Limb (tissue), 2 donors: ENCODE measurements at regions not wholly inside any gene's neighbourhood (a gene's known extent, or its start where the extent isn't known, plus 50 kb on each side); places are given as distances from the start of the nearest gene placed in this dataset.
A peak's percentile ranks its signal among the peaks of the same experiment; 100 is the strongest.
"Not testable (repeated sequence)": the region's sequence is repeated elsewhere in the genome, so short reads cannot be mapped to it uniquely, and the experiment has no call there.

ENCODE experiments used
- DNase-seq, 2 donors: peaks; one replicate each; pipeline ENCODE4 v3.0.0-alpha.2; 2016; ENCODE audit errors: extremely low spot score in 2 of 2

- DNase-seq = no peak
Observed at GRCh38 chrX:65331371-65331770, 203.2 kb downstream of the LAS1L start.

GRCh38 chrX:65300104-65300809 lies 234.3 kb downstream of the LAS1L start:
- no peak for DNase-seq

GRCh38 chrX:65282905-65283304 lies 251.7 kb downstream of the LAS1L start:
- DNase-seq = not testable (repeated sequence)

DNA sequence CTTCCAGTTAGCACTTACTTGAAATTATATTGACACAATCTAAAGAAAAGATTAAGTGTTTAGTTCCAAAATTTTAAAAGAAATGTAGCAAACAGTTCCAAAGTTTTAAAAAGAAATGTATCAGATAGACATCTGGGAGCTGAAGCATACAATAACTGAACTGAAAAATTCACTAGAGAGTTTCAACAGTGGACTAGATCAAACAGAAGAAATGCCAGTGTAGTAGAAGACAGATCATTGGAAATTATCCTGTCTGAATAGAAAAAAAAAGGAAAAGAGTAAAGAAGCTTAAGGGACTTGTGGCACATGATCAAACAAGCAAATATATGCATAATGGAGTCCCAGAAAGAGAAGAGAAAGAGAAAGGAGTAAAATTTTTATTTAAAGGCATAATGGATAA lies 261.4 kb downstream of the LAS1L start:
- DNase-seq = no peak

DNA sequence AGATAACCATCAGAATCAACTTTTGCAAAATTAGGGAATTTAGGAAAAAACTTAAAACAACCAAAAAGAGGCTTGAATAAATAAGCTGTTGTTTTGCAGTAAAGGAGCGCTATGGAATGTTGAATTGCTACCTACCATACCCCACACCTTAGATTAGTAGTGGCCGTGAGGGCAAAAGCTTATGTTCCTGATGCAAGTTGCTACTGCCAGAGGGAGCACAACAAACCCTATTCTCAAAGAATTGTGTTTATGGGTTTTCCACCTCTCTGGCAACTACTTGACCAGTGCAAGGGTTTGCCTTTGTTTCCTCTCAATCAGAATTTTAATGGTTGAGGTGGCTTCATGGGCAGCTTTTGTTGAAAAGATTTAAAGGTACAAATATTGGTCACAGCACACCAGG lies 268.1 kb downstream of the LAS1L start:
- DNase-seq = no peak

DNA sequence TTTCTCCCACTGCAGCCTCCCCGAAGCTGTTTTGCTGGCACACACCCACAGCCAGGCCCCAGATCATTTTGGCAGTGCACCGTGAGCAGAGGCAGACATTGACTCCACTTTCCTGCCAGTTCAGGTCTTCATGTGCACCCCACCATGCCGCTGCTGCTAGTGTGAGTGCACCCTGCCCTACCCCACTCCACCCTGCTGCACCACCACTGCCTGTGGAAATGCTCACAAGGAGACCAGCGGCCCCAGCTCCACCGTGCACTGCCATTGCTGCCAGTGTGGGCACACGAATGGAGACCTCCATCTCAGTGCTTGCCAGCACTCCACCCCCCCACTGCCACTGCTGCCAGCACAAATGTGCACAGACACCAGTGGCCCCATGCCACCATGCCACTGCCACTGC lies 277.6 kb upstream of the ZC4H2 start:
- no peak for DNase-seq

DNA sequence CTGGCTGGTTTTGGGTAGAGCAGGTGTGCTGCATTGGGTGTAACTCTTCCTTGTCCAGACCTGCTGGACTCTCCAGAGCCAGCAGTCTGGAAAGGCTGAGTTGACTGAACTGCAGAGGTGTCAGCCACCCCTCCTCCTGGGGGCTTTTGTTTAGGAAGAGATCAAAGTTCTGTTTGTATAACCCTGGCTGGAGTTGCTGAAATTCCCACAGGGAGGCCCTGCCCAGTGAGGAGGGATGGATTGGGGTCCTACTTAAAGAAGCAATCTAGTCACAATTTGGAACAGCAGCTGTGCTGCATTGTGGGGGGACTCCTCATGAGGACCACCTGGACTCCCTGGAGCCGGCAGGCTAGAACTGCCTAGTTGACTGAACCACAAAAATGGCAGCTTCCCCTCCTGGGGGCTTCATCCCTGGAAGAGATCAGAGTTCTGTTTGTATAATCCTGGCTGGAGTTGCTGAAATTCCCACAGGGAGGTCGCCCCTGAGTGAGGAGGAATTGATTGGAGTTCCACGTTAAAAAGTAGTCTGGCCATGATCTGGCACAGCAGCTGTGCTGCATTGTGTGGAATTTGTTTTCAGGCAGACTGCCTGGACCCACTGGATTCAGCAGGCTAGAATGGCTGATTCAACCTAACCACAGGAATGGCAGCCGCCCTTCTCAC lies 264.9 kb upstream of the ZC4H2 start:
- DNase-seq = no peak

DNA sequence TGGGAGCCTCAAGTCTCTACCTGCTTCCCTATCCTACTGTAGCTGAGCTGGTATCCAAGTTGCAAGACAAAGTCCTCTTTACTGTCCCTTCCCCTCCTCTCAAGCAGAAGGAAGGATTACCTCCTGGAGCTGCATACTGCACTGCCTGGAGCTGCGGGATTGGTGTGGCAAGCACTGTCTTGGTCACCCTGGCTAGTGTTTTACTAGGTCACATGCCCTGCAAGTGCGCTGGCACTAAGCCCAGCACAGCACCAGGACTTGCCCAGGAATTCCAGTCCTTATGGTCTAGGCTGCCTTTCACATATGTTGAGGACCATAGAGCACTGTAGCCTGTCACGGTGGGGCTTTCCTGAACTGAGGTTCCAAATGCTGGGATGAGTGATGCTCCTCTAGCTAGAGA lies 227.3 kb upstream of the ZC4H2 start:
- DNase-seq = no peak

- peak; percentile 3 to 36 for DNase-seq
Observed at GRCh38 chrX:65196758-65197360, 220.6 kb upstream of the ZC4H2 start.

- DNase-seq = no peak
Observed at GRCh38 chrX:65195621-65196020, 219.4 kb upstream of the ZC4H2 start.

- DNase-seq = no peak
Observed at GRCh38 chrX:65194547-65194946, 218.3 kb upstream of the ZC4H2 start.

- DNase-seq = not testable (repeated sequence)
Observed at GRCh38 chrX:65163325-65163724, 187.1 kb upstream of the ZC4H2 start.

- DNase-seq = no peak
Observed at GRCh38 chrX:65148232-65148631, 172.0 kb upstream of the ZC4H2 start.

GRCh38 chrX:65136424-65136823 lies 160.2 kb upstream of the ZC4H2 start:
- no peak for DNase-seq

GRCh38 chrX:65127842-65128241 lies 151.6 kb upstream of the ZC4H2 start:
- DNase-seq = no peak

DNA sequence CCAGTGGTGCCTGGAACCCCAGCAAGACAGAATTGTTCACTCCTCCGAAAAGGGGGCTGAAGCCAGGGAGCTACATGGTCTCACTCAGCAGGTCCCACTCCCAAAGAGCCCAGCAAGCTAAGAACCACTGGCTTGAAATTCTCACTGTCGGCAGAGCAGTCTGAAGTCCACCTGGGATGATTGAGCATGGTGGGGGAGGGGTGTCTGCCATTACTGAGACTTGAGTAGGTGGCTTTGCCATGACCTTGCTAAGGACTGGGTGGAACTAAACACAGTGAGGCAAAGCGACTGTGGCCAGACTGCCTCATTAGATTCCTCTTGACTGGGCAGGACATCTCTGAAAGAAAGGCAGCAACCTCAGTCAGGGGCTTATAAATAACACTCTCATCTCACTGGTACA lies 122.6 kb upstream of the ZC4H2 start:
- no peak for DNase-seq

GRCh38 chrX:65093658-65094057 lies 117.4 kb upstream of the ZC4H2 start:
- no peak for DNase-seq

DNA sequence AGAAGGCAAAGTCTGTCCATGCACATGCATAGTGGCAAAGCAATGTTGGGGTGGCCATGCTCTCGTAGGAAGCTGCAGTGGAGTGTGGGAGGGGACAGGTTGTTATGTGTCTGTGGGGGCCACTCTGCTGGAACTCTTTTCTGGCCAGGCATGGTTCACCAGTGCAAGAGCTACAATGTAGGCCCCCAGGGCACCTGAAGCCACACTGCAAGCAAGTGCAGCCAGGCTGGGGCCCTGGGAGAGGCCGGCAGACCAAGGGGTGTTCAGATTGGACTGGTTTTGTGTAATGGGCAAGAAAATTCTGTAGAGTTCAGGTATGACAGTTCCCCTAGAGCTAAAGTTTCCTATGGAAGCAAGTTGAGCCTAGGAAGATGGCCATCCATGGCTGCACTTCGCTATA lies 97.0 kb upstream of the ZC4H2 start:
- no peak for DNase-seq

GRCh38 chrX:65072590-65072989 lies 96.3 kb upstream of the ZC4H2 start:
- no peak for DNase-seq

DNA sequence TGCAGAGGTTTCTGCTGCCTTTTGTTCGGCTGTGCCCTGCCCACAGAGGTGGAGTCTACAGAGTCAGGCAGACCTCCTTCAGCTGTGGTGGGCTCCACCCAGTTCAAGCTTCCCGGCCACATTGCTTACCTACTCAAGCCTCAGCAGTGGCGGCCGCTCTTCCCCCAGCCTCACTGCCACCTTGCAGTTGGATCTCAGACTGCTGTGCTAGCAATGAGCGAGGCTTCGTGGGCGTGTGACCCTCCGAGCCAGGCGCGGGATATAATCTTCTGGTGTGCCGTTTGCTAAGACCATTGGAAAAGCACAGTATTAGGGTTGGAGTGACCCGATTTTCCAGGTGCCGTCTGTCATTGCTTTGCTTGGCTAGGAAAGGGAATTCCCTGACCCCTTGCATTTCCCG lies 82.4 kb upstream of the ZC4H2 start:
- not testable (repeated sequence) for DNase-seq

DNA sequence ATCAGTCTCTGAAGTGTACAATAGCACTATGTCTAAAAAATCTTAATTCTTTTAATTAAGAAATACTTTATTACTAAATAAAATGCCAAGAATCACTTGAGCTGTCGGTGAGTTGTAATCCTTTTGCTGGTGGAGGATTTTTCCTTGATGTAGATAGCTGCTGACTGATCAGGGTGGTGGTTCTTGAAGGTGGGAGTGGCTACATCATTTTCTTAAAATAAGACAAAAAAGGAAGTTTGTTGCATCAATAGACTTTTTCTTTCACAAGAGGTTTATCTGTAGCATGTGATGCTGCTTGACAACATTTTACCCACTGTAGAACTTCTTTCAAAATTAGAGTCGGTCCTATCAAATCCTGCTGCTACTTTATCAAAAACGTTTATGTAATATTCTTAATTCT lies 68.8 kb upstream of the ZC4H2 start:
- no peak for DNase-seq

GRCh38 chrX:65035446-65035770 lies 59.2 kb upstream of the ZC4H2 start:
- no peak for DNase-seq
